22Rv1 (cell line): ENCODE measurements at regions not wholly inside any gene's neighbourhood (a gene's known extent, or its start where the extent isn't known, plus 50 kb on each side); places are given as distances from the start of the nearest gene placed in this dataset.

Experiments
- H3K27ac ChIP-seq: fragments of 450-650 bp; 2 replicates; pipeline ENCODE4 v1.5.1; 2017
- CTCF ChIP-seq: fragments of 450-650 bp; IDR thresholded peaks from 2 replicates; pipeline ENCODE4 v1.5.1; 2017; ENCODE audit warnings: mild to moderate bottlenecking
- ZFX ChIP-seq: fragments of 450-650 bp; IDR thresholded peaks from 2 replicates; pipeline ENCODE4 v1.6.1; 2017; ENCODE audit warnings: antibody characterized with exemption, borderline replicate concordance

GRCh38 chr16:59440502-59440901 lies 706.4 kb upstream of the GOT2 start:
- TF ChIP-seq CTCF = no peak
- no peak for TF ChIP-seq ZFX

DNA sequence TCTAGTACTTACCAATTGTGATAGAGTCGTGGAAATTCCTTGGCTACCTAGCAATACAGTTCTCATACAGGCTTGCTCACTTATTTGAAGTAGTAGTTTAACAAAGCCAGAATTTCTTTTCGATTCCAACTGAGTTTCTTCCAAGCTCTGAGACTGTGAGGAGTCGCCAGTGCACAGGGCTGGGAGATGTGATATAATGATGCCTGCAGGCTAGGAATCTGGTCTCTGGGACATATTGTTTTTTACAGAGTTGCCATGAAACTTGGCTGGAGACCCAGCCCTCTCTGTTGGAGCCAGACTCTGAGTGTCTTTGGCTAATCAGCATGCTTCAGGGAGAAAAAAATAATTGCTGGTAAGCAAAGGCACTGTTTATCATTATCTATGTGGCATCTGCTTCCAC lies 698.8 kb upstream of the GOT2 start:
- no peak for TF ChIP-seq CTCF
- no peak for TF ChIP-seq ZFX
- H3K27ac ChIP-seq = no peak overlapping the region

More at GRCh38 chr16:59440502-59440901, 706.4 kb upstream of the GOT2 start:
- no peak overlapping the region for H3K27ac ChIP-seq

- no peak for TF ChIP-seq CTCF
- TF ChIP-seq ZFX = no peak
- H3K27ac ChIP-seq = no peak overlapping the region
Measured at GRCh38 chr16:59432276-59432675, 698.2 kb upstream of the GOT2 start.

- H3K27ac ChIP-seq = no peak overlapping the region
- TF ChIP-seq CTCF (no peak), ZFX (no peak)
Measured at GRCh38 chr16:59424714-59425273, 690.7 kb upstream of the GOT2 start.

- peak; percentile 28; the same call in 1 of the 2 replicates for TF ChIP-seq CTCF
- no peak for TF ChIP-seq ZFX
Measured at GRCh38 chr16:59411961-59412841, 678.1 kb upstream of the GOT2 start.

DNA sequence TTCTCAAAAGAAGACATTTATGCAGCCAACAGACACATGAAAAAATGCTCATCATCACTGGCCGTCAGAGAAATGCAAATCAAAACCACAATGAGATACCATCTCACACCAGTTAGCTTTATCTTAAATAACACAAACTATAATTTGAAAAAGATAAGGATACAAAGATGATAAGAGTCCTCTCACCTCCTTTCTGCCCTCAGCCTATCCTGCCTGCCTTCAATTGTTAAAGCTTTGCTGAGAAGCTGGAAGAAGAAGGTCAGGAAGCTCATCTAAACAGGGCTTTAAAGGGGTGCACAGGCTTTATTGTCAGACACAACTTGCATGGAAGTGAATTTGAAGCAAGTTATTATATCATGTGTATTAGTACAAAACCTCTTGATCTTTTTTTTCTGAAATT lies 676.3 kb upstream of the GOT2 start:
- TF ChIP-seq CTCF (no peak), ZFX (no peak)
- H3K27ac ChIP-seq = no peak overlapping the region

More at GRCh38 chr16:59411961-59412841, 678.1 kb upstream of the GOT2 start:
- no peak overlapping the region for H3K27ac ChIP-seq

GRCh38 chr16:59405802-59406201 lies 671.7 kb upstream of the GOT2 start:
- H3K27ac ChIP-seq = no peak overlapping the region
- no peak for TF ChIP-seq CTCF
- no peak for TF ChIP-seq ZFX
